ENCODE measurements at regions not wholly inside any gene's neighbourhood (a gene's known extent, or its start where the extent isn't known, plus 50 kb on each side); places are given as distances from the start of the nearest gene placed in this dataset.

GRCh38 chr6:15904651-15905376, 224.1 kb upstream of the MYLIP start:
- no peak overlapping the region for H3K4me3 ChIP-seq
- Mint-ChIP-seq H3K4me3 (no peak overlapping the region; the same call in 2 of the 3 replicates), H3K9me3 (peaks cover 8% of the 10 kb centered on the region; the same call in 2 of the 3 replicates), H3K27me3 (ENCODE audit: insufficient read depth, low read depth, poor library complexity) (peaks cover 4% of the 10 kb centered on the region), H3K27ac (peak overlapping the region; percentile 46), H3K4me1 (peaks cover 63% of the 10 kb centered on the region), H3K36me3 (ENCODE audit: low read depth) (peaks cover 6% of the 10 kb centered on the region; the same call in 2 of the 3 replicates)
- peaks cover 61% of the 10 kb centered on the region for H3K4me1 ChIP-seq (ENCODE audit: insufficient read depth)
- H3K27me3 ChIP-seq (ENCODE audit: insufficient read depth): no peaks in the 10 kb centered on the region
- peaks cover 4% of the 10 kb centered on the region; the same call in 1 of the 2 replicates for H3K36me3 ChIP-seq (ENCODE audit: insufficient read depth)
- no peaks in the 10 kb centered on the region for H3F3A ChIP-seq (replicated peaks; ENCODE audit: low read depth)
- peak overlapping the region; percentile 54; the same call in 1 of the 2 replicates for H3K4me2 ChIP-seq
- ATAC-seq (no peak), DNase-seq (ENCODE audit: low spot score) (no peak)
- H3K9me2 ChIP-seq (ENCODE audit: insufficient read depth): peaks cover 24% of the 10 kb centered on the region; the same call in 1 of the 2 replicates
- H3K27ac ChIP-seq (ENCODE audit: low read depth): peak overlapping the region; percentile 36; the same call in 1 of the 2 replicates
- H4K20me1 ChIP-seq (replicated peaks; ENCODE audit: insufficient read depth): no peaks in the 10 kb centered on the region
- no peak overlapping the region for H2AFZ ChIP-seq
- TF ChIP-seq ZNF331 (CRISPR knock-in tag; IDR thresholded peaks at IDR 0.05; ENCODE audit: low read depth) (no peak), JUNB (IDR thresholded peaks at IDR 0.05; ENCODE audit: unreplicated experiment) (no peak), EZH2phosphoT487 (IDR thresholded peaks at IDR 0.05; ENCODE audit: unreplicated experiment) (no peak), NANOG (IDR thresholded peaks at IDR 0.05; ENCODE audit: borderline replicate concordance) (no peak), STAT1 (IDR thresholded peaks at IDR 0.05; ENCODE audit: unreplicated experiment) (no peak), CREB1 (CRISPR knock-in tag; IDR thresholded peaks at IDR 0.05; ENCODE audit: low read depth) (no peak), POLR2AphosphoS5 (IDR thresholded peaks at IDR 0.05; ENCODE audit: low read depth) (no peak)
- TF ChIP-seq, protein P1, sequence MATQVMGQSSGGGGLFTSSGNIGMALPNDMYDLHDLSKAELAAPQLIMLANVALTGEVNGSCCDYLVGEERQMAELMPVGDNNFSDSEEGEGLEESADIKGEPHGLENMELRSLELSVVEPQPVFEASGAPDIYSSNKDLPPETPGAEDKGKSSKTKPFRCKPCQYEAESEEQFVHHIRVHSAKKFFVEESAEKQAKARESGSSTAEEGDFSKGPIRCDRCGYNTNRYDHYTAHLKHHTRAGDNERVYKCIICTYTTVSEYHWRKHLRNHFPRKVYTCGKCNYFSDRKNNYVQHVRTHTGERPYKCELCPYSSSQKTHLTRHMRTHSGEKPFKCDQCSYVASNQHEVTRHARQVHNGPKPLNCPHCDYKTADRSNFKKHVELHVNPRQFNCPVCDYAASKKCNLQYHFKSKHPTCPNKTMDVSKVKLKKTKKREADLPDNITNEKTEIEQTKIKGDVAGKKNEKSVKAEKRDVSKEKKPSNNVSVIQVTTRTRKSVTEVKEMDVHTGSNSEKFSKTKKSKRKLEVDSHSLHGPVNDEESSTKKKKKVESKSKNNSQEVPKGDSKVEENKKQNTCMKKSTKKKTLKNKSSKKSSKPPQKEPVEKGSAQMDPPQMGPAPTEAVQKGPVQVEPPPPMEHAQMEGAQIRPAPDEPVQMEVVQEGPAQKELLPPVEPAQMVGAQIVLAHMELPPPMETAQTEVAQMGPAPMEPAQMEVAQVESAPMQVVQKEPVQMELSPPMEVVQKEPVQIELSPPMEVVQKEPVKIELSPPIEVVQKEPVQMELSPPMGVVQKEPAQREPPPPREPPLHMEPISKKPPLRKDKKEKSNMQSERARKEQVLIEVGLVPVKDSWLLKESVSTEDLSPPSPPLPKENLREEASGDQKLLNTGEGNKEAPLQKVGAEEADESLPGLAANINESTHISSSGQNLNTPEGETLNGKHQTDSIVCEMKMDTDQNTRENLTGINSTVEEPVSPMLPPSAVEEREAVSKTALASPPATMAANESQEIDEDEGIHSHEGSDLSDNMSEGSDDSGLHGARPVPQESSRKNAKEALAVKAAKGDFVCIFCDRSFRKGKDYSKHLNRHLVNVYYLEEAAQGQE (IDR thresholded peaks at IDR 0.05; ENCODE audit: unreplicated experiment): no peak
- TF ChIP-seq, protein P2, sequence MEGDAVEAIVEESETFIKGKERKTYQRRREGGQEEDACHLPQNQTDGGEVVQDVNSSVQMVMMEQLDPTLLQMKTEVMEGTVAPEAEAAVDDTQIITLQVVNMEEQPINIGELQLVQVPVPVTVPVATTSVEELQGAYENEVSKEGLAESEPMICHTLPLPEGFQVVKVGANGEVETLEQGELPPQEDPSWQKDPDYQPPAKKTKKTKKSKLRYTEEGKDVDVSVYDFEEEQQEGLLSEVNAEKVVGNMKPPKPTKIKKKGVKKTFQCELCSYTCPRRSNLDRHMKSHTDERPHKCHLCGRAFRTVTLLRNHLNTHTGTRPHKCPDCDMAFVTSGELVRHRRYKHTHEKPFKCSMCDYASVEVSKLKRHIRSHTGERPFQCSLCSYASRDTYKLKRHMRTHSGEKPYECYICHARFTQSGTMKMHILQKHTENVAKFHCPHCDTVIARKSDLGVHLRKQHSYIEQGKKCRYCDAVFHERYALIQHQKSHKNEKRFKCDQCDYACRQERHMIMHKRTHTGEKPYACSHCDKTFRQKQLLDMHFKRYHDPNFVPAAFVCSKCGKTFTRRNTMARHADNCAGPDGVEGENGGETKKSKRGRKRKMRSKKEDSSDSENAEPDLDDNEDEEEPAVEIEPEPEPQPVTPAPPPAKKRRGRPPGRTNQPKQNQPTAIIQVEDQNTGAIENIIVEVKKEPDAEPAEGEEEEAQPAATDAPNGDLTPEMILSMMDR (conservative IDR thresholded peaks at IDR 0.05; ENCODE audit: low read depth in 2 of 2): no peak
- TF ChIP-seq, protein P3, sequence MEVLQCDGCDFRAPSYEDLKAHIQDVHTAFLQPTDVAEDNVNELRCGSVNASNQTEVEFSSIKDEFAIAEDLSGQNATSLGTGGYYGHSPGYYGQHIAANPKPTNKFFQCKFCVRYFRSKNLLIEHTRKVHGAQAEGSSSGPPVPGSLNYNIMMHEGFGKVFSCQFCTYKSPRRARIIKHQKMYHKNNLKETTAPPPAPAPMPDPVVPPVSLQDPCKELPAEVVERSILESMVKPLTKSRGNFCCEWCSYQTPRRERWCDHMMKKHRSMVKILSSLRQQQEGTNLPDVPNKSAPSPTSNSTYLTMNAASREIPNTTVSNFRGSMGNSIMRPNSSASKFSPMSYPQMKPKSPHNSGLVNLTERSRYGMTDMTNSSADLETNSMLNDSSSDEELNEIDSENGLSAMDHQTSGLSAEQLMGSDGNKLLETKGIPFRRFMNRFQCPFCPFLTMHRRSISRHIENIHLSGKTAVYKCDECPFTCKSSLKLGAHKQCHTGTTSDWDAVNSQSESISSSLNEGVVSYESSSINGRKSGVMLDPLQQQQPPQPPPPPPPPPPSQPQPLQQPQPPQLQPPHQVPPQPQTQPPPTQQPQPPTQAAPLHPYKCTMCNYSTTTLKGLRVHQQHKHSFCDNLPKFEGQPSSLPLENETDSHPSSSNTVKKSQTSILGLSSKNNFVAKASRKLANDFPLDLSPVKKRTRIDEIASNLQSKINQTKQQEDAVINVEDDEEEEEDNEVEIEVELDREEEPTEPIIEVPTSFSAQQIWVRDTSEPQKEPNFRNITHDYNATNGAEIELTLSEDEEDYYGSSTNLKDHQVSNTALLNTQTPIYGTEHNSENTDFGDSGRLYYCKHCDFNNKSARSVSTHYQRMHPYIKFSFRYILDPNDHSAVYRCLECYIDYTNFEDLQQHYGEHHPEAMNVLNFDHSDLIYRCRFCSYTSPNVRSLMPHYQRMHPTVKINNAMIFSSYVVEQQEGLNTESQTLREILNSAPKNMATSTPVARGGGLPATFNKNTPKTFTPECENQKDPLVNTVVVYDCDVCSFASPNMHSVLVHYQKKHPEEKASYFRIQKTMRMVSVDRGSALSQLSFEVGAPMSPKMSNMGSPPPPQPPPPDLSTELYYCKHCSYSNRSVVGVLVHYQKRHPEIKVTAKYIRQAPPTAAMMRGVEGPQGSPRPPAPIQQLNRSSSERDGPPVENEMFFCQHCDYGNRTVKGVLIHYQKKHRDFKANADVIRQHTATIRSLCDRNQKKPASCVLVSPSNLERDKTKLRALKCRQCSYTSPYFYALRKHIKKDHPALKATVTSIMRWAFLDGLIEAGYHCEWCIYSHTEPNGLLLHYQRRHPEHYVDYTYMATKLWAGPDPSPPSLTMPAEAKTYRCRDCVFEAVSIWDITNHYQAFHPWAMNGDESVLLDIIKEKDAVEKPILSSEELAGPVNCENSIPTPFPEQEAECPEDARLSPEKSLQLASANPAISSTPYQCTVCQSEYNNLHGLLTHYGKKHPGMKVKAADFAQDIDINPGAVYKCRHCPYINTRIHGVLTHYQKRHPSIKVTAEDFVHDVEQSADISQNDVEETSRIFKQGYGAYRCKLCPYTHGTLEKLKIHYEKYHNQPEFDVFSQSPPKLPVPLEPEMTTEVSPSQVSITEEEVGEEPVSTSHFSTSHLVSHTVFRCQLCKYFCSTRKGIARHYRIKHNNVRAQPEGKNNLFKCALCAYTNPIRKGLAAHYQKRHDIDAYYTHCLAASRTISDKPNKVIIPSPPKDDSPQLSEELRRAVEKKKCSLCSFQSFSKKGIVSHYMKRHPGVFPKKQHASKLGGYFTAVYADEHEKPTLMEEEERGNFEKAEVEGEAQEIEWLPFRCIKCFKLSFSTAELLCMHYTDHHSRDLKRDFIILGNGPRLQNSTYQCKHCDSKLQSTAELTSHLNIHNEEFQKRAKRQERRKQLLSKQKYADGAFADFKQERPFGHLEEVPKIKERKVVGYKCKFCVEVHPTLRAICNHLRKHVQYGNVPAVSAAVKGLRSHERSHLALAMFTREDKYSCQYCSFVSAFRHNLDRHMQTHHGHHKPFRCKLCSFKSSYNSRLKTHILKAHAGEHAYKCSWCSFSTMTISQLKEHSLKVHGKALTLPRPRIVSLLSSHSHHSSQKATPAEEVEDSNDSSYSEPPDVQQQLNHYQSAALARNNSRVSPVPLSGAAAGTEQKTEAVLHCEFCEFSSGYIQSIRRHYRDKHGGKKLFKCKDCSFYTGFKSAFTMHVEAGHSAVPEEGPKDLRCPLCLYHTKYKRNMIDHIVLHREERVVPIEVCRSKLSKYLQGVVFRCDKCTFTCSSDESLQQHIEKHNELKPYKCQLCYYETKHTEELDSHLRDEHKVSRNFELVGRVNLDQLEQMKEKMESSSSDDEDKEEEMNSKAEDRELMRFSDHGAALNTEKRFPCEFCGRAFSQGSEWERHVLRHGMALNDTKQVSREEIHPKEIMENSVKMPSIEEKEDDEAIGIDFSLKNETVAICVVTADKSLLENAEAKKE (CRISPR knock-in tag; IDR thresholded peaks at IDR 0.05): no peak
- no peaks in the 10 kb centered on the region for H3K79me2 ChIP-seq (replicated peaks; ENCODE audit: insufficient read depth)
